GM21423 (cell line): ENCODE measurements at regions not wholly inside any gene's neighbourhood (a gene's known extent, or its start where the extent isn't known, plus 50 kb on each side); places are given as distances from the start of the nearest gene placed in this dataset.
"Not testable (repeated sequence)": the region's sequence is repeated elsewhere in the genome, so short reads cannot be mapped to it uniquely, and the experiment has no call there.

ENCODE experiments used
- ATAC-seq: cut with Tn5 transposase; IDR thresholded peaks from one replicate; pipeline ENCODE4 v1.9.1; 2021; ENCODE audit warnings: mild to moderate bottlenecking, moderate library complexity; ENCODE audit not compliant: unreplicated experiment

GRCh38 chr2:192412866-192413265 is 218.1 kb upstream of the TMEFF2 start:
- ATAC-seq: not testable (repeated sequence)

- ATAC-seq: no peak
These were observed 217.7 kb upstream of the TMEFF2 start for GRCh38 chr2:192412394-192412793.

- no peak for ATAC-seq
These were observed 217.0 kb upstream of the TMEFF2 start for GRCh38 chr2:192411755-192412154.

- ATAC-seq: no peak
These were observed 215.6 kb upstream of the TMEFF2 start for GRCh38 chr2:192410319-192410718.

GRCh38 chr2:192407692-192408091 is 213.0 kb upstream of the TMEFF2 start:
- no peak for ATAC-seq

- ATAC-seq: no peak
These were observed 203.5 kb upstream of the TMEFF2 start for GRCh38 chr2:192398236-192398635.

- no peak for ATAC-seq
These were observed 199.9 kb upstream of the TMEFF2 start for GRCh38 chr2:192394605-192395004.

GRCh38 chr2:192391041-192391440 is 196.3 kb upstream of the TMEFF2 start:
- no peak for ATAC-seq

GRCh38 chr2:192390401-192390800 is 195.7 kb upstream of the TMEFF2 start:
- ATAC-seq: no peak

- not testable (repeated sequence) for ATAC-seq
These were observed 189.5 kb upstream of the TMEFF2 start for GRCh38 chr2:192384191-192384590.

GRCh38 chr2:192381082-192381481 is 186.3 kb upstream of the TMEFF2 start:
- no peak for ATAC-seq

GRCh38 chr2:192379736-192380135 is 185.0 kb upstream of the TMEFF2 start:
- no peak for ATAC-seq

GRCh38 chr2:192377173-192377572 is 182.4 kb upstream of the TMEFF2 start:
- no peak for ATAC-seq

GRCh38 chr2:192373754-192374153 is 179.0 kb upstream of the TMEFF2 start:
- no peak for ATAC-seq

GRCh38 chr2:192373221-192373620 is 178.5 kb upstream of the TMEFF2 start:
- no peak for ATAC-seq

GRCh38 chr2:192369969-192370368 is 175.2 kb upstream of the TMEFF2 start:
- ATAC-seq: no peak

GRCh38 chr2:192357217-192357616 is 162.5 kb upstream of the TMEFF2 start:
- ATAC-seq: no peak

- no peak for ATAC-seq
These were observed 159.9 kb upstream of the TMEFF2 start for GRCh38 chr2:192354512-192355244.

GRCh38 chr2:192347542-192347941 is 152.8 kb upstream of the TMEFF2 start:
- ATAC-seq: no peak

GRCh38 chr2:192345287-192345686 is 150.6 kb upstream of the TMEFF2 start:
- no peak for ATAC-seq

- no peak for ATAC-seq
These were observed 138.9 kb upstream of the TMEFF2 start for GRCh38 chr2:192333642-192334041.

GRCh38 chr2:192328297-192328696 is 133.6 kb upstream of the TMEFF2 start:
- ATAC-seq: no peak

- no peak for ATAC-seq
These were observed 132.8 kb upstream of the TMEFF2 start for GRCh38 chr2:192327576-192327975.
